Cerebellar nuclear complex (tissue), 1 donor: ENCODE measurements at regions not wholly inside any gene's neighbourhood (a gene's known extent, or its start where the extent isn't known, plus 50 kb on each side); places are given as distances from the start of the nearest gene placed in this dataset.

Experiments
- DNase-seq, 2 experiments: peaks; one replicate each; lab custom pipeline; 2025; lab: John Stamatoyannopoulos, UW

- no peak for DNase-seq
Observed at GRCh38 chr1:117260761-117261423, 50.2 kb upstream of the VTCN1 start.
